ENCODE measurements at regions not wholly inside any gene's neighbourhood (a gene's known extent, or its start where the extent isn't known, plus 50 kb on each side); places are given as distances from the start of the nearest gene placed in this dataset.

DNA sequence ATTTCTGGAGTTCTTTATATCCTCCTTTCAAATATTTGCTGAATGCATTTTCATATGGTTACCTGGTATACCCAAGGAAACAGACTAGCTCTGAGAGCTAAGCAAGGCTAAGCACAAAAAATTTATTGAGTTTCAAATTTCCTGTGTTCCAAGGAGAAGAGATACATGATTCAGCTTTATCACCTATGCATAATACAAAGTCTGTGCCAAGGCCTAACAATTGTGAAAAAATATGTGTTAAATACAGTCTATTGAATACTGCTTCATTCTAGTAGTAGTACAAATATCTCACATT, 103.7 kb upstream of the LGR5 start:
- ChIA-PET POLR2A (no interaction called here), RAD21 (ENCODE audit: low non-redundant PET in 1 of 2, low total read pairs in 2 of 2, uncharacterized antibody in 2 of 2, unreplicated experiment in 2 of 2) (no interaction called here), CTCF (no interaction called here)
- Histone ChIP-seq H3K79me2 (ENCODE audit: insufficient read depth, low read length) (no peaks in the 10 kb centered on the region), H3K4me2 (ENCODE audit: low read length) (no peak overlapping the region), H3K36me3 (ENCODE audit: control insufficient read depth in 1 of 2, insufficient read depth in 2 of 2, low read length in 2 of 2) (no peaks in the 10 kb centered on the region), H2AFZ (ENCODE audit: low read depth, low read length, poor library complexity, severe bottlenecking) (no peak overlapping the region), H4K20me1 (ENCODE audit: insufficient read depth) (no peaks in the 10 kb centered on the region), H3K27ac (ENCODE audit: low read depth, low read length) (no peak overlapping the region), H3K9ac (ENCODE audit: low read length) (no peak overlapping the region), H3K9me2 (ENCODE audit: insufficient read depth) (no peaks in the 10 kb centered on the region), H3K4me1 (ENCODE audit: control insufficient read depth in 1 of 2, insufficient read depth in 2 of 2, low read length in 2 of 2) (no peaks in the 10 kb centered on the region), H3K27me3 (ENCODE audit: insufficient read depth, low read length) (no peaks in the 10 kb centered on the region), H3K4me3 (replicated peaks in 1 of 2; ENCODE audit: low read depth in 1 of 2, low read length in 2 of 2) (no peak overlapping the region), H3K9me3 (ENCODE audit: control insufficient read depth in 1 of 2, insufficient read depth in 1 of 2, low read depth in 1 of 2, low read length in 2 of 2) (no peaks in the 10 kb centered on the region)
- no TSS peak for BruUV-seq (replicated peaks)
- intact Hi-C loops (cut with micrococcal nuclease): no loop called here
- DNase-seq (ENCODE audit: low read depth, low spot score): no peak
- no peak for ATAC-seq
- TF ChIP-seq SIN3A (IDR thresholded peaks at IDR 0.05; ENCODE audit: low read depth): no peak
- no peak for TF ChIP-seq FOSL1 (IDR thresholded peaks at IDR 0.05; ENCODE audit: low read depth)
- no peak for TF ChIP-seq POLR2AphosphoS5 (IDR thresholded peaks at IDR 0.05; ENCODE audit: low read depth, low read length)
- TF ChIP-seq TCF7L2 (IDR thresholded peaks at IDR 0.05; ENCODE audit: borderline replicate concordance, extremely low read depth, insufficient read depth, insufficient read length): no peak
- TF ChIP-seq CBX3 (IDR thresholded peaks at IDR 0.05; ENCODE audit: low read depth): no peak
- no peak for TF ChIP-seq YY1 (IDR thresholded peaks at IDR 0.05; ENCODE audit: extremely low read depth, insufficient replicate concordance, low read depth, low read length)
- no peak for TF ChIP-seq JUND (IDR thresholded peaks at IDR 0.05)
- TF ChIP-seq, protein P1, sequence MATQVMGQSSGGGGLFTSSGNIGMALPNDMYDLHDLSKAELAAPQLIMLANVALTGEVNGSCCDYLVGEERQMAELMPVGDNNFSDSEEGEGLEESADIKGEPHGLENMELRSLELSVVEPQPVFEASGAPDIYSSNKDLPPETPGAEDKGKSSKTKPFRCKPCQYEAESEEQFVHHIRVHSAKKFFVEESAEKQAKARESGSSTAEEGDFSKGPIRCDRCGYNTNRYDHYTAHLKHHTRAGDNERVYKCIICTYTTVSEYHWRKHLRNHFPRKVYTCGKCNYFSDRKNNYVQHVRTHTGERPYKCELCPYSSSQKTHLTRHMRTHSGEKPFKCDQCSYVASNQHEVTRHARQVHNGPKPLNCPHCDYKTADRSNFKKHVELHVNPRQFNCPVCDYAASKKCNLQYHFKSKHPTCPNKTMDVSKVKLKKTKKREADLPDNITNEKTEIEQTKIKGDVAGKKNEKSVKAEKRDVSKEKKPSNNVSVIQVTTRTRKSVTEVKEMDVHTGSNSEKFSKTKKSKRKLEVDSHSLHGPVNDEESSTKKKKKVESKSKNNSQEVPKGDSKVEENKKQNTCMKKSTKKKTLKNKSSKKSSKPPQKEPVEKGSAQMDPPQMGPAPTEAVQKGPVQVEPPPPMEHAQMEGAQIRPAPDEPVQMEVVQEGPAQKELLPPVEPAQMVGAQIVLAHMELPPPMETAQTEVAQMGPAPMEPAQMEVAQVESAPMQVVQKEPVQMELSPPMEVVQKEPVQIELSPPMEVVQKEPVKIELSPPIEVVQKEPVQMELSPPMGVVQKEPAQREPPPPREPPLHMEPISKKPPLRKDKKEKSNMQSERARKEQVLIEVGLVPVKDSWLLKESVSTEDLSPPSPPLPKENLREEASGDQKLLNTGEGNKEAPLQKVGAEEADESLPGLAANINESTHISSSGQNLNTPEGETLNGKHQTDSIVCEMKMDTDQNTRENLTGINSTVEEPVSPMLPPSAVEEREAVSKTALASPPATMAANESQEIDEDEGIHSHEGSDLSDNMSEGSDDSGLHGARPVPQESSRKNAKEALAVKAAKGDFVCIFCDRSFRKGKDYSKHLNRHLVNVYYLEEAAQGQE (IDR thresholded peaks at IDR 0.05; ENCODE audit: low read depth): no peak

Data from HCT116 (cell line).